ENCODE measurements at regions not wholly inside any gene's neighbourhood (a gene's known extent, or its start where the extent isn't known, plus 50 kb on each side); places are given as distances from the start of the nearest gene placed in this dataset.

DNA sequence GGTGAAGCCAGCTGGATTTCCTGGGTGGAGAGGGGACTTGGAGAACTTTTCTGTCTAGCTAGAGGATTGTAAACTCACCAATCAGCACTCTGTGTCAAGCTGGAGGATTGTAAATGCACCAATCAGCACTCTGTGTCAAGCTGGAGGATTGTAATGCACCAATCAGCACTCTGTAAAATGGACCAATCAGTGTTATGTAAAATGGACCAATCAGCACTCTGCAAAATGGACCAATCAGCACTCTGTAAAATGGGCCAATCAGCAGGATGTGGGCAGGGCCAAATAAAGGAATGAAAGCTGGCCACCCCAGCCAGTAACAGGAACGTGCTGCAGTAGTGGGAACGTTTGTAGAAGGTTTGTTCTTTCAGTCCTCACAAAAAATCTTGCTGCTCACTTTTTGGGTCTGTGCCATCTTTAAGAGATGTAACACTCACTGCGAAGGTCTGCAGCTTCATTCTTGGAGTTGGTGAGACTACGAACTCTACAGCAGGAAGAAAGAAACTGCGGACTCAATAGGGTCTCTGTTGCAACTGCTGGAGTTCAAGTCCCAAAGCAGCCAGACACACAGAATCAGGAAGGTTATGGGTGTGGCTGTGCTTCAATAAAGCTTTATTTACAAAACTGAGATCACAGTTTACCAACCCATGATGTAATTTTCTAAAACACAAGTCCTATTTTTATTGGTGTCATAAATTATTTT lies 145.7 kb upstream of the ERCC6L2 start:
- Histone ChIP-seq H3K9me3 (ENCODE audit: control insufficient read depth, low read length) (no peaks in the 10 kb centered on the region), H3K27ac (ENCODE audit: low read length) (no peak overlapping the region), H3K4me1 (ENCODE audit: control insufficient read depth, insufficient read depth, low read length) (no peaks in the 10 kb centered on the region), H3K27me3 (ENCODE audit: control insufficient read depth, insufficient read depth) (no peaks in the 10 kb centered on the region), H3K4me3 (ENCODE audit: low read length) (no peak overlapping the region)
- no peak for ATAC-seq
- no peak for DNase-seq
- intact Hi-C loops (cut with DNase I), result loop anchor here in 3 of 4 donors (5.0 to 10.0 kb wide), 4 partner anchors 325 to 487 kb away; no protein-coding TSS in a partner anchor
- 73% methylated on average over 5 of the region's 5 CpGs for WGBS

DNA sequence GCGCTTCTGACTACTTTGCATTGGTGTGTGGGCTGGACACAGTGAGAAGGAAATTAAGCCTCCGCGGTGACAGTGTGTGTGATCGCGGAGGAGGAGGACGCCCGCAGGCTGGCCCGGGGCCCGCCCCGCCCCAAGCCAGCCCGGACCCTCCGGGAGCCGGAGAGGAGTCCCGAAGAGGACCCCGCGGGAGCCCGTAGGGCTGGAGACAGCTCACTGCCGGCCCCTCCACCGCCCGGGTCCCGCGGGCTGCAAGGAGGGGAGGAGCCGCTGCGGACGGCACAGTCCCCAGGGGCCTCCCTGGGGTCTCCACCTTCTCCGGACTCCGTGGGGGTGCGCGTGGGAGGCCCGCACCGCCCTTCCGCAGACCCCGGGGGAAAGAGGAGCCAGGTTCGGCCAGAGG lies 146.4 kb upstream of the ERCC6L2 start:
- intact Hi-C loops (cut with DNase I), result loop anchor here in 3 of 4 donors (5.0 to 10.0 kb wide), 4 partner anchors 326 to 488 kb away; no protein-coding TSS in a partner anchor
- Histone ChIP-seq H3K9me3 (ENCODE audit: control insufficient read depth, low read length) (no peaks in the 10 kb centered on the region), H3K4me3 (ENCODE audit: low read length) (no peak overlapping the region), H3K27ac (ENCODE audit: low read length) (no peak overlapping the region), H3K4me1 (ENCODE audit: control insufficient read depth, insufficient read depth, low read length) (no peaks in the 10 kb centered on the region), H3K27me3 (ENCODE audit: control insufficient read depth, insufficient read depth) (no peaks in the 10 kb centered on the region)
- DNase-seq (peak in 1 of 3 donors; percentile 53), ATAC-seq (peak; percentile 32 to 37)
- 93% methylated on average over 34 of the region's 34 CpGs for WGBS

DNA sequence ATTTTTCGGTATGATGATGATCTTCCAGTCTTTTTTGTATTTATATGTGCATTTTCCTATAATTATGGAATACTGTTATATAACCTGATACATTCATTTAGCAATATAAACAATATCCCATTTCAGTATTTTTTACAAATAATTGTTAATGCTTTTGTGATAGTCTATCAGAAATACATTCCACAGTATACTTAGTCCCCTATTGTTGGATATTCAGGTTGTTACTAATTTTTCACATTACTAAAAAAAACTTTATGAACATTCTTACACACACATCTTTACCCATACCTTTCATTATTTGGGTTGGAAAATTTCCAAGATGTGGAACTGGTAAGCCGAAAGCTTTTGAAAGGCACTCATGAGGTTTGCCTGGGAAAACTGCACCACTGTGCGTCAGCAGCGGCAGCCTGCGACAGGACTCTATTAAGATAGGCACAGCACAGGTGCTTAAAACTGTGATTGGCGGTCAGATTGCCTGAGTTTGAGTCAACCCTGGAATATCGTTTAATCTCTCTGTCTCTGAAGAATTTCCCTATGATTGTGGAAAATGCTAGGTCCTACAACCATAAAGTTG lies 147.5 kb upstream of the ERCC6L2 start:
- H3K9me3 ChIP-seq (ENCODE audit: control insufficient read depth, low read length), result no peaks in the 10 kb centered on the region
- no peak overlapping the region for H3K4me3 ChIP-seq (ENCODE audit: low read length)
- H3K27ac ChIP-seq (ENCODE audit: low read length), result no peak overlapping the region
- ATAC-seq (no peak), DNase-seq (no peak)
- no peaks in the 10 kb centered on the region for H3K27me3 ChIP-seq (ENCODE audit: control insufficient read depth, insufficient read depth)
- WGBS, result 93% methylated on average over 7 of the region's 7 CpGs
- intact Hi-C loops (cut with DNase I), result loop anchor here in 3 of 4 donors (5.0 to 10.0 kb wide), 4 partner anchors 327 to 489 kb away; no protein-coding TSS in a partner anchor
- H3K4me1 ChIP-seq (ENCODE audit: control insufficient read depth, insufficient read depth, low read length), result no peaks in the 10 kb centered on the region

- Histone ChIP-seq H3K4me3 (ENCODE audit: low read length) (no peak overlapping the region), H3K27me3 (ENCODE audit: control insufficient read depth, insufficient read depth) (no peaks in the 10 kb centered on the region), H3K4me1 (ENCODE audit: control insufficient read depth, insufficient read depth, low read length) (no peaks in the 10 kb centered on the region), H3K9me3 (ENCODE audit: control insufficient read depth, low read length) (no peaks in the 10 kb centered on the region), H3K27ac (ENCODE audit: low read length) (no peak overlapping the region)
- intact Hi-C loops (cut with DNase I), result loop anchor here in 3 of 4 donors (5.0 to 10.0 kb wide), 4 partner anchors 328 to 491 kb away; no protein-coding TSS in a partner anchor
- peak; percentile 54 to 73 for ATAC-seq
- DNase-seq, result no peak
- WGBS, result 53% methylated on average over 2 of the region's 2 CpGs
These were observed 148.7 kb upstream of the ERCC6L2 start for GRCh38 chr9:95726756-95727155.

- WGBS, result 81% methylated on average over 4 of the region's 4 CpGs
- H3K4me1 ChIP-seq (ENCODE audit: control insufficient read depth, insufficient read depth, low read length), result no peaks in the 10 kb centered on the region
- H3K4me3 ChIP-seq (ENCODE audit: low read length), result no peak overlapping the region
- DNase-seq, result no peak
- intact Hi-C loops (cut with DNase I), result loop anchor here in 3 of 4 donors (5.0 to 10.0 kb wide), 4 partner anchors 330 to 492 kb away; no protein-coding TSS in a partner anchor
- no peaks in the 10 kb centered on the region for H3K9me3 ChIP-seq (ENCODE audit: control insufficient read depth, low read length)
- ATAC-seq, result no peak
- H3K27me3 ChIP-seq (ENCODE audit: control insufficient read depth, insufficient read depth), result no peaks in the 10 kb centered on the region
- H3K27ac ChIP-seq (ENCODE audit: low read length), result no peak overlapping the region
These were observed 150.4 kb upstream of the ERCC6L2 start for GRCh38 chr9:95725045-95725444.

- intact Hi-C loops (cut with DNase I), result loop anchor here in 2 of 4 donors (10.0 kb wide), 2 partner anchors 330 to 490 kb away; no protein-coding TSS in a partner anchor
- Histone ChIP-seq H3K9me3 (ENCODE audit: control insufficient read depth, low read length) (no peaks in the 10 kb centered on the region), H3K27ac (ENCODE audit: low read length) (no peak overlapping the region), H3K4me1 (ENCODE audit: control insufficient read depth, insufficient read depth, low read length) (no peaks in the 10 kb centered on the region), H3K27me3 (ENCODE audit: control insufficient read depth, insufficient read depth) (no peaks in the 10 kb centered on the region), H3K4me3 (ENCODE audit: low read length) (no peak overlapping the region)
- DNase-seq (no peak), ATAC-seq (no peak)
- 71% methylated on average over 7 of the region's 7 CpGs for WGBS
These were observed 151.1 kb upstream of the ERCC6L2 start for GRCh38 chr9:95724253-95724991.

DNA sequence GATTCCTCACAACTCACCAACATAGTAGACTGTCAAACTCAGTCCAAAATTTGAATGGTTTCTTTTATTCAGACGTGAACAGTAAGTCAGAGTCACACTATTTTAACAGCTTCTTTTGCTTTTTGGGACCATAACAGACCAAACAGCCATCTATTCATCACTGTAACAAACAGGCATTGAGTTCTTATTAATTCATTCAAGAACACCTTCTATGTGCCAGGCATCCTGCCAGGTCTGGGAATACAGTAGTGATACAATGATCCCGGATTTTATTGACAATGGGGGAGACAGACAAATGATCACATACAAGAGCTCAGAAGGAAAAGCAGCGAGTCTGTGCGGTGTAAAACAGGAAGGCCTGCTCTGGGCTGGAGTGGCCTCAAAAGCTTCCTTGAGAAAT lies 153.3 kb upstream of the ERCC6L2 start:
- no peak overlapping the region for H3K4me3 ChIP-seq (ENCODE audit: low read length)
- intact Hi-C loops (cut with DNase I), result loop anchor here in 2 of 4 donors (10.0 kb wide), 2 partner anchors 333 to 493 kb away; no protein-coding TSS in a partner anchor
- no peaks in the 10 kb centered on the region for H3K9me3 ChIP-seq (ENCODE audit: control insufficient read depth, low read length)
- ATAC-seq (no peak), DNase-seq (no peak)
- no peaks in the 10 kb centered on the region for H3K27me3 ChIP-seq (ENCODE audit: control insufficient read depth, insufficient read depth)
- WGBS, result 71% methylated on average over 4 of the region's 4 CpGs
- H3K27ac ChIP-seq (ENCODE audit: low read length), result no peak overlapping the region
- H3K4me1 ChIP-seq (ENCODE audit: control insufficient read depth, insufficient read depth, low read length), result no peaks in the 10 kb centered on the region

DNA sequence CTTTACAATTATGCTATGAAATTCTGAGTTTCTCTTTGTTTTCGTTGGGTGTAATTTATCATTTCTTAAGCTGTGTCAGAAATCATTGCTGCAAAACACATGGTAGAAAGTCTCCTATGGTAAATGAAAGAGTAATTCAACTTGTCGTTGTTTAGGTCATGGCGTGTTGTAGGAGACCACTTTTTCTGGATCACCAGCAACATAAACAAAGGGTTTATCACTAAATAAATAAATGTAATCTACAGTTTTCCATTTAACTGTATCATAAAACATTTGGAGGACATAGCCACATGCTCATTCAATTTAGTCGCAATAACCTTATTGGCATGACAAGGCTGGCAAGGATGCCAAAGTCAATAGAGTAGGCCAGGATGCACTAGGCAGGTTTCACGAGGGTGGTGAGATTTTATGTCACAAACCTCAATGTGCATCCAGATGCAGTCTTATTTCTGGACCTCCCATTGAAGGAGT lies 154.4 kb upstream of the ERCC6L2 start:
- DNase-seq, result no peak
- 60% methylated on average over 5 of the region's 5 CpGs for WGBS
- intact Hi-C loops (cut with DNase I), result loop anchor here in 2 of 4 donors (10.0 kb wide), 2 partner anchors 334 to 494 kb away; no protein-coding TSS in a partner anchor
- no peak overlapping the region for H3K27ac ChIP-seq (ENCODE audit: low read length)
- no peak overlapping the region for H3K4me3 ChIP-seq (ENCODE audit: low read length)
- no peaks in the 10 kb centered on the region for H3K27me3 ChIP-seq (ENCODE audit: control insufficient read depth, insufficient read depth)
- no peak for ATAC-seq
- no peaks in the 10 kb centered on the region for H3K4me1 ChIP-seq (ENCODE audit: control insufficient read depth, insufficient read depth, low read length)
- H3K9me3 ChIP-seq (ENCODE audit: control insufficient read depth, low read length), result no peaks in the 10 kb centered on the region

- H3K4me3 ChIP-seq (ENCODE audit: low read length), result no peak overlapping the region
- 85% methylated on average over 5 of the region's 6 CpGs for WGBS
These were observed 155.0 kb upstream of the ERCC6L2 start for GRCh38 chr9:95720496-95720895.

GRCh38 chr9:95719354-95719753 lies 156.1 kb upstream of the ERCC6L2 start:
- DNase-seq (no peak), ATAC-seq (no peak)
- no peak overlapping the region for H3K27ac ChIP-seq (ENCODE audit: low read length)
- H3K27me3 ChIP-seq (ENCODE audit: control insufficient read depth, insufficient read depth), result no peaks in the 10 kb centered on the region
- no peaks in the 10 kb centered on the region for H3K9me3 ChIP-seq (ENCODE audit: control insufficient read depth, low read length)
- H3K4me1 ChIP-seq (ENCODE audit: control insufficient read depth, insufficient read depth, low read length), result no peaks in the 10 kb centered on the region
- intact Hi-C loops (cut with DNase I), result no loop called here
- 90% methylated on average over 8 of the region's 8 CpGs for WGBS
- no peak overlapping the region for H3K4me3 ChIP-seq (ENCODE audit: low read length)

More at GRCh38 chr9:95720496-95720895, 155.0 kb upstream of the ERCC6L2 start:
- DNase-seq (no peak), ATAC-seq (no peak)
- no peak overlapping the region for H3K27ac ChIP-seq (ENCODE audit: low read length)
- H3K27me3 ChIP-seq (ENCODE audit: control insufficient read depth, insufficient read depth), result no peaks in the 10 kb centered on the region
- no peaks in the 10 kb centered on the region for H3K4me1 ChIP-seq (ENCODE audit: control insufficient read depth, insufficient read depth, low read length)
- no peaks in the 10 kb centered on the region for H3K9me3 ChIP-seq (ENCODE audit: control insufficient read depth, low read length)
- intact Hi-C loops (cut with DNase I), result loop anchor here in 2 of 4 donors (10.0 kb wide), 2 partner anchors 334 to 494 kb away; no protein-coding TSS in a partner anchor
